ENCODE measurements at regions not wholly inside any gene's neighbourhood (a gene's known extent, or its start where the extent isn't known, plus 50 kb on each side); places are given as distances from the start of the nearest gene placed in this dataset.

GRCh38 chr16:73710526-73710925, 586.1 kb upstream of the PSMD7 start:
- H3K4me2 ChIP-seq (ENCODE audit: insufficient read depth, low read length), result no peak overlapping the region
- no peaks in the 10 kb centered on the region for H3K79me2 ChIP-seq (ENCODE audit: insufficient read depth, low read length)
- H3K9me3 ChIP-seq (ENCODE audit: low read depth, low read length), result no peaks in the 10 kb centered on the region
- no peaks in the 10 kb centered on the region for H3K27me3 ChIP-seq (ENCODE audit: insufficient read depth, low read length)
- H3K27ac ChIP-seq (ENCODE audit: low read depth, low read length), result no peak overlapping the region
- DNase-seq (ENCODE audit: insufficient read length, low spot score, missing footprints), result no peak
- H4K20me1 ChIP-seq (ENCODE audit: insufficient read depth, low read length), result no peaks in the 10 kb centered on the region
- TF ChIP-seq CTCF (IDR thresholded peaks at IDR 0.05; ENCODE audit: extremely low read depth, low read depth, low read length), result no peak
- H3K36me3 ChIP-seq (ENCODE audit: insufficient read depth, low read length), result no peaks in the 10 kb centered on the region
- H2AFZ ChIP-seq (ENCODE audit: low read length), result no peak overlapping the region
- H3K4me3 ChIP-seq (ENCODE audit: insufficient read depth, low read length), result no peak overlapping the region
- no peaks in the 10 kb centered on the region for H3K4me1 ChIP-seq (ENCODE audit: insufficient read depth, low read length)

- H3K9me3 ChIP-seq (ENCODE audit: low read depth, low read length), result no peaks in the 10 kb centered on the region
- no peaks in the 10 kb centered on the region for H3K36me3 ChIP-seq (ENCODE audit: insufficient read depth, low read length)
- H3K27ac ChIP-seq (ENCODE audit: low read depth, low read length), result no peak overlapping the region
- no peak overlapping the region for H2AFZ ChIP-seq (ENCODE audit: low read length)
- H3K4me3 ChIP-seq (ENCODE audit: insufficient read depth, low read length), result no peak overlapping the region
- H3K79me2 ChIP-seq (ENCODE audit: insufficient read depth, low read length), result no peaks in the 10 kb centered on the region
- H3K4me2 ChIP-seq (ENCODE audit: insufficient read depth, low read length), result no peak overlapping the region
- no peaks in the 10 kb centered on the region for H3K4me1 ChIP-seq (ENCODE audit: insufficient read depth, low read length)
- no peaks in the 10 kb centered on the region for H4K20me1 ChIP-seq (ENCODE audit: insufficient read depth, low read length)
- DNase-seq (ENCODE audit: insufficient read length, low spot score, missing footprints), result no peak
- TF ChIP-seq CTCF (IDR thresholded peaks at IDR 0.05; ENCODE audit: extremely low read depth, low read depth, low read length), result no peak
- H3K27me3 ChIP-seq (ENCODE audit: insufficient read depth, low read length), result no peaks in the 10 kb centered on the region
Observed at GRCh38 chr16:73707863-73708262, 588.8 kb upstream of the PSMD7 start.

GRCh38 chr16:73703891-73704290, 592.7 kb upstream of the PSMD7 start:
- DNase-seq (ENCODE audit: insufficient read length, low spot score, missing footprints), result no peak
- no peak overlapping the region for H3K4me2 ChIP-seq (ENCODE audit: insufficient read depth, low read length)
- H3K79me2 ChIP-seq (ENCODE audit: insufficient read depth, low read length), result no peaks in the 10 kb centered on the region
- no peak for TF ChIP-seq CTCF (IDR thresholded peaks at IDR 0.05; ENCODE audit: extremely low read depth, low read depth, low read length)
- H3K9me3 ChIP-seq (ENCODE audit: low read depth, low read length), result no peaks in the 10 kb centered on the region
- no peaks in the 10 kb centered on the region for H3K36me3 ChIP-seq (ENCODE audit: insufficient read depth, low read length)
- no peak overlapping the region for H2AFZ ChIP-seq (ENCODE audit: low read length)
- H3K4me3 ChIP-seq (ENCODE audit: insufficient read depth, low read length), result no peak overlapping the region
- no peaks in the 10 kb centered on the region for H3K27me3 ChIP-seq (ENCODE audit: insufficient read depth, low read length)
- no peaks in the 10 kb centered on the region for H3K4me1 ChIP-seq (ENCODE audit: insufficient read depth, low read length)
- H4K20me1 ChIP-seq (ENCODE audit: insufficient read depth, low read length), result no peaks in the 10 kb centered on the region
- H3K27ac ChIP-seq (ENCODE audit: low read depth, low read length), result no peak overlapping the region

- H3K4me3 ChIP-seq (ENCODE audit: insufficient read depth, low read length), result no peak overlapping the region
- no peak overlapping the region for H2AFZ ChIP-seq (ENCODE audit: low read length)
- no peaks in the 10 kb centered on the region for H4K20me1 ChIP-seq (ENCODE audit: insufficient read depth, low read length)
- no peak overlapping the region for H3K4me2 ChIP-seq (ENCODE audit: insufficient read depth, low read length)
- no peak overlapping the region for H3K27ac ChIP-seq (ENCODE audit: low read depth, low read length)
- no peak for DNase-seq (ENCODE audit: insufficient read length, low spot score, missing footprints)
- H3K4me1 ChIP-seq (ENCODE audit: insufficient read depth, low read length), result no peaks in the 10 kb centered on the region
- H3K27me3 ChIP-seq (ENCODE audit: insufficient read depth, low read length), result no peaks in the 10 kb centered on the region
- H3K36me3 ChIP-seq (ENCODE audit: insufficient read depth, low read length), result no peaks in the 10 kb centered on the region
- no peaks in the 10 kb centered on the region for H3K79me2 ChIP-seq (ENCODE audit: insufficient read depth, low read length)
- TF ChIP-seq CTCF (IDR thresholded peaks at IDR 0.05; ENCODE audit: extremely low read depth, low read depth, low read length), result no peak
- no peaks in the 10 kb centered on the region for H3K9me3 ChIP-seq (ENCODE audit: low read depth, low read length)
Observed at GRCh38 chr16:73697336-73697735, 599.3 kb upstream of the PSMD7 start.
